Parathyroid adenoma (tissue), 2 donors: ENCODE measurements at regions not wholly inside any gene's neighbourhood (a gene's known extent, or its start where the extent isn't known, plus 50 kb on each side); places are given as distances from the start of the nearest gene placed in this dataset.

Source experiments
- H2AFZ ChIP-seq: fragments of 300-600 bp; sonication (generic); one replicate; pipeline ENCODE4 v1.7.0; 2017; ENCODE audit warnings: antibody characterized with exemption, mild to moderate bottlenecking
- H3K27ac ChIP-seq: fragments of 300-600 bp; sonication (generic); one replicate; pipeline ENCODE4 v1.7.0; 2017
- H3K27me3 ChIP-seq: fragments of 300-600 bp; sonication (generic); one replicate; pipeline ENCODE4 v1.7.0; 2017; ENCODE audit warnings: low read length; ENCODE audit not compliant: control insufficient read depth, insufficient read depth
- H3K36me3 ChIP-seq: fragments of 300-600 bp; sonication (generic); one replicate; pipeline ENCODE4 v1.7.0; 2017; ENCODE audit warnings: low read length; ENCODE audit not compliant: control insufficient read depth, insufficient read depth
- H3K4me1 ChIP-seq: fragments of 300-600 bp; sonication (generic); one replicate; pipeline ENCODE4 v1.7.0; 2017; ENCODE audit warnings: control low read depth
- H3K4me2 ChIP-seq: fragments of 300-600 bp; sonication (generic); one replicate; pipeline ENCODE4 v1.7.0; 2017; ENCODE audit warnings: low read length
- H3K4me3 ChIP-seq: fragments of 300-600 bp; sonication (generic); one replicate; pipeline ENCODE4 v1.7.0; 2017; ENCODE audit warnings: low read depth, low read length
- H3K79me2 ChIP-seq: fragments of 300-600 bp; sonication (generic); one replicate; pipeline ENCODE4 v1.7.0; 2017; ENCODE audit warnings: control low read depth
- H3K9ac ChIP-seq: fragments of 300-600 bp; sonication (generic); one replicate; pipeline ENCODE4 v1.7.0; 2017; ENCODE audit warnings: mild to moderate bottlenecking
- H3K9me3 ChIP-seq: fragments of 300-600 bp; sonication (generic); one replicate; pipeline ENCODE4 v1.7.0; 2017; ENCODE audit warnings: low read length; ENCODE audit not compliant: control insufficient read depth
- TF ChIP-seq, protein P1 (sequence below): fragments of 300-600 bp; sonication (generic); IDR thresholded peaks from one replicate; pipeline ENCODE4 v1.7.0; 2017; ENCODE audit warnings: antibody characterized with exemption, mild to moderate bottlenecking
- donor health status: primary hyperparathyroidism.

DNA sequence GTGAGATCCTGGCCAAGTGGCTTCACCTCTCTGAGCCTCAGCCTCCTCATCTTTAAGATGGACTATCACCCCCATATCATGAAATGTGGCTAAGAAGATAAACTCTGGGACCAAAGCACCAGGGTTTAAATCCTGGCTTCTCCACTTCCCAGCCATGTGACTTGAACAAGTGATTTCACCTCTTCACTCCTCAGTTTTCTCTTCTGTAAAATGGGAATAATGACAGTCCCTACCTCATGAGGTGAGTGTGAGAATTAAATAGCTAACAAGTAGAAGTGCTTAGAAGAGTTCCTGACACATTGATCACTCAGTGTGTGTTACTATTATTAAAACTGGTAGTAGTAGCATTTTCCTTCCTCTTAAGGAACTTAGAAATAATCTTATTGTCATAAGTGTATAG is 516.9 kb upstream of the SULF2 start:
- Histone ChIP-seq H3K4me3 (no peak overlapping the region), H3K9me3 (no peaks in the 10 kb centered on the region), H2AFZ (no peak overlapping the region), H3K27me3 (no peaks in the 10 kb centered on the region), H3K9ac (no peak overlapping the region), H3K4me2 (no peak overlapping the region), H3K36me3 (no peaks in the 10 kb centered on the region), H3K79me2 (no peaks in the 10 kb centered on the region), H3K4me1 (peaks cover 3% of the 10 kb centered on the region), H3K27ac (no peak overlapping the region)
- TF ChIP-seq, protein P1, sequence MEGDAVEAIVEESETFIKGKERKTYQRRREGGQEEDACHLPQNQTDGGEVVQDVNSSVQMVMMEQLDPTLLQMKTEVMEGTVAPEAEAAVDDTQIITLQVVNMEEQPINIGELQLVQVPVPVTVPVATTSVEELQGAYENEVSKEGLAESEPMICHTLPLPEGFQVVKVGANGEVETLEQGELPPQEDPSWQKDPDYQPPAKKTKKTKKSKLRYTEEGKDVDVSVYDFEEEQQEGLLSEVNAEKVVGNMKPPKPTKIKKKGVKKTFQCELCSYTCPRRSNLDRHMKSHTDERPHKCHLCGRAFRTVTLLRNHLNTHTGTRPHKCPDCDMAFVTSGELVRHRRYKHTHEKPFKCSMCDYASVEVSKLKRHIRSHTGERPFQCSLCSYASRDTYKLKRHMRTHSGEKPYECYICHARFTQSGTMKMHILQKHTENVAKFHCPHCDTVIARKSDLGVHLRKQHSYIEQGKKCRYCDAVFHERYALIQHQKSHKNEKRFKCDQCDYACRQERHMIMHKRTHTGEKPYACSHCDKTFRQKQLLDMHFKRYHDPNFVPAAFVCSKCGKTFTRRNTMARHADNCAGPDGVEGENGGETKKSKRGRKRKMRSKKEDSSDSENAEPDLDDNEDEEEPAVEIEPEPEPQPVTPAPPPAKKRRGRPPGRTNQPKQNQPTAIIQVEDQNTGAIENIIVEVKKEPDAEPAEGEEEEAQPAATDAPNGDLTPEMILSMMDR, result no peak

DNA sequence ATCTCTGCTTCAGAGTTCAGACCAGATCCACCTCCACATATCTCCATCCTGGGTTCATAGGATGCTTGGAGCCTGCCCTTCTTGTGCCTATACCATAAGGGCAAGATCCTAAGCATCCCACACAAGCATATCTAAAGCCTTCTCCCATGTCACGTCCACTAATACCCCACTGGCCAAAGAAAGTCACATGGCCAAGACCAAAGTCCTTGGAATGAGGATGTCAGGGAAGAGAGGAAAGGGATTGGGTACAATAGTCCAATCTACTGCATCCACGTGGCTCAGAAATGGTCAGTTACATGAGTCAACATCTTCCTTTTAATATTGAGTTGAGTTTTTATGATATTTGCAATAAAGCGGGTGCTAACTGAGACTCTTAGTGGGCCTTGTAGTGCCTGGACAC is 515.9 kb upstream of the SULF2 start:
- no peak overlapping the region for H3K9ac ChIP-seq
- TF ChIP-seq, protein P1, result no peak
- no peak overlapping the region for H3K4me2 ChIP-seq
- H3K79me2 ChIP-seq, result no peaks in the 10 kb centered on the region
- H2AFZ ChIP-seq, result no peak overlapping the region
- H3K27me3 ChIP-seq, result no peaks in the 10 kb centered on the region
- H3K4me3 ChIP-seq, result no peak overlapping the region
- H3K27ac ChIP-seq, result no peak overlapping the region
- no peaks in the 10 kb centered on the region for H3K36me3 ChIP-seq
- peaks cover 3% of the 10 kb centered on the region for H3K4me1 ChIP-seq
- no peaks in the 10 kb centered on the region for H3K9me3 ChIP-seq

DNA sequence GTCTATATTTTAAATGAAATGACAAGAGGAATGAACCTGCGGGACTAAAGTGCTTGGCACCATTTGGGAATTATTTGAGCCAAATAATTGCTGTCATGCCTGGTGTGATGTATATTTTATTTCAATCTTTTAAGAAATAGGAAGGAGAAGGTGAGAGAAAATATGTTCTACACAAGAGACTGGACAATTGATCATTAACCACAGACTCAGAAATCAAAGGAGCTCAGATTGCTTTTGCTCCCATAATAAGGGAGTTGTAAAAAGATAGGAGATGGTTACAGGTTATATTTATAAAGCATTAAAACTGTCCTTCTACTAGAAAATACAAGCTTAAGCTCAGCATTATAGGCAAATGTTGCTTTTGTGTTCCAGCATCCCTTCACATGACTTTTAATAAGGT is 515.2 kb upstream of the SULF2 start:
- Histone ChIP-seq H3K4me3 (no peak overlapping the region), H3K27ac (no peak overlapping the region), H3K4me2 (no peak overlapping the region), H2AFZ (no peak overlapping the region), H3K27me3 (no peaks in the 10 kb centered on the region), H3K9me3 (no peaks in the 10 kb centered on the region), H3K4me1 (peaks cover 3% of the 10 kb centered on the region), H3K79me2 (no peaks in the 10 kb centered on the region), H3K9ac (no peak overlapping the region), H3K36me3 (no peaks in the 10 kb centered on the region)
- TF ChIP-seq, protein P1, result no peak

DNA sequence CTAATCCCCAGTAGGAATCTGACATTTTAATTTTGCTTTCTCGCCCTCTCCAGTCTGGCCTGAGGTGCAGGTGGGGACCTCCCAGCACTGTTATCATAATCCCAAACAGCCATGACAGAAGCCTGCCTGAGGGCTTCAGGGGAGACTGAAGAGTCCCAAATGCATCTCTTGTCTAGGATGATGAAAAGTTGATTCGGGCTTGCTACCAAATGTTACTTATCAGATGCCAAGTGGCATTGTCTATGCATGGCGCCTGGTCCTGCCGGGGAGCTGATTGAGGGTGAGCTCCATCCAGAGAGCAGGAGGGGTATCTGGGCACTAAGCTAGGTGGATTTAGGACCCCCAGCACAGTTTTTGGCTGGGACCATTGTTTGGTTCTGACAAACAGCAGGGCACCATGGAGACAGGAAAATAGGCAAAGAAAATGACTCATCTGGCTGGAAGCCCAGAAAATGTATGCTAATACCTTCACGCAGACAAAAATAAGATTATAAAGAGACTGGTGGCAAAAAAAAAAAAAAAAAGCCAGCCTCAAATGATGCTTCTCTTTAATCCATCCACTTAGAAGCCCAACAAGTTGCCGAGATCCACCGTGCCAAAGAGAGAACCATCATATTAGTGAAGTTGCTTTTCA is 513.7 kb upstream of the SULF2 start:
- peaks cover 3% of the 10 kb centered on the region for H3K4me1 ChIP-seq
- no peaks in the 10 kb centered on the region for H3K36me3 ChIP-seq
- no peak overlapping the region for H3K4me3 ChIP-seq
- no peaks in the 10 kb centered on the region for H3K9me3 ChIP-seq
- H3K4me2 ChIP-seq, result no peak overlapping the region
- TF ChIP-seq, protein P1, result no peak
- H3K27me3 ChIP-seq, result no peaks in the 10 kb centered on the region
- H3K9ac ChIP-seq, result no peak overlapping the region
- H2AFZ ChIP-seq, result no peak overlapping the region
- H3K27ac ChIP-seq, result no peak overlapping the region
- no peaks in the 10 kb centered on the region for H3K79me2 ChIP-seq

DNA sequence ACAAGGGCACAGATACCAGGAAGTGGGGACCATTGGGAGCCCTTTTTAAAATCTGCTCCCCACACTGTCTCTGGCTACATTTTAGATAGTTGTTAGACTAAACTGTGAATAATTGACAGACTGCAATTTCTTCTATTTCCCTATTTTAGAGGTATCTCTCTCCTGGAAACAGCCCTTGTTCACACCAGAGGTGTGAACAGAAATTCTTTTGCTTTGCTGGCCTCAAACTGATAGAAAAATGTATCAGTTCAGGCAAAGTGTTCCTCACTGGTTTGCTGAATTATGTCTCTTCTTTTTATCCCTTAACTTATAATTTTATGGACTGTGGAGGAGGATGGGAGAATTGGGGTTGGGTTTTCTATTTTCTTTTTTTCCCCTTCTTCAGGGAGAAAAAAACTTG is 513.2 kb upstream of the SULF2 start:
- Histone ChIP-seq H3K27ac (no peak overlapping the region), H3K79me2 (no peaks in the 10 kb centered on the region), H3K4me3 (no peak overlapping the region), H3K27me3 (no peaks in the 10 kb centered on the region), H2AFZ (no peak overlapping the region), H3K36me3 (no peaks in the 10 kb centered on the region), H3K9ac (no peak overlapping the region), H3K4me1 (peaks cover 3% of the 10 kb centered on the region), H3K4me2 (no peak overlapping the region), H3K9me3 (no peaks in the 10 kb centered on the region)
- TF ChIP-seq, protein P1, result no peak
